Fibroblast of gingiva (primary cell): ENCODE measurements at regions not wholly inside any gene's neighbourhood (a gene's known extent, or its start where the extent isn't known, plus 50 kb on each side); places are given as distances from the start of the nearest gene placed in this dataset.
"Not testable (repeated sequence)": the region's sequence is repeated elsewhere in the genome, so short reads cannot be mapped to it uniquely, and the experiment has no call there.

Source experiments
- DNase-seq: peaks from one replicate; pipeline ENCODE4 v3.0.0-alpha.2; 2011; ENCODE audit warnings: low read depth

GRCh38 chr10:28896791-28897409 lies 219.6 kb downstream of the BAMBI start:
- not testable (repeated sequence) for DNase-seq

GRCh38 chr10:28897617-28898464 lies 220.5 kb downstream of the BAMBI start:
- DNase-seq = no peak

GRCh38 chr10:28902215-28902614 lies 224.9 kb downstream of the BAMBI start:
- no peak for DNase-seq

- DNase-seq = no peak
Observed at GRCh38 chr10:28903063-28903462, 225.7 kb downstream of the BAMBI start.

- DNase-seq = no peak
Observed at GRCh38 chr10:28903736-28904135, 226.4 kb downstream of the BAMBI start.

- no peak for DNase-seq
Observed at GRCh38 chr10:28905371-28905770, 228.1 kb downstream of the BAMBI start.

- no peak for DNase-seq
Observed at GRCh38 chr10:28906011-28906411, 228.7 kb downstream of the BAMBI start.

- DNase-seq = no peak
Observed at GRCh38 chr10:28906415-28906814, 229.1 kb downstream of the BAMBI start.

GRCh38 chr10:28906934-28907333 lies 229.6 kb downstream of the BAMBI start:
- DNase-seq = no peak

- no peak for DNase-seq
Observed at GRCh38 chr10:28909875-28910274, 232.6 kb downstream of the BAMBI start.

- no peak for DNase-seq
Observed at GRCh38 chr10:28910956-28911355, 233.6 kb downstream of the BAMBI start.

GRCh38 chr10:28911511-28911910 lies 234.2 kb downstream of the BAMBI start:
- not testable (repeated sequence) for DNase-seq

GRCh38 chr10:28912017-28912783 lies 234.9 kb downstream of the BAMBI start:
- no peak for DNase-seq

GRCh38 chr10:28913436-28914237 lies 236.3 kb downstream of the BAMBI start:
- DNase-seq = no peak

GRCh38 chr10:28914701-28915100 lies 237.4 kb downstream of the BAMBI start:
- no peak for DNase-seq

GRCh38 chr10:28915989-28916588 lies 238.8 kb downstream of the BAMBI start:
- DNase-seq = no peak

GRCh38 chr10:28920091-28920490 lies 242.8 kb downstream of the BAMBI start:
- DNase-seq = no peak

GRCh38 chr10:28922127-28922526 lies 244.8 kb downstream of the BAMBI start:
- DNase-seq = no peak

- no peak for DNase-seq
Observed at GRCh38 chr10:28922861-28923260, 245.5 kb downstream of the BAMBI start.

- DNase-seq = no peak
Observed at GRCh38 chr10:28924717-28925116, 247.4 kb downstream of the BAMBI start.

GRCh38 chr10:28925121-28925663 lies 247.9 kb downstream of the BAMBI start:
- DNase-seq = no peak
